ENCODE measurements at regions not wholly inside any gene's neighbourhood (a gene's known extent, or its start where the extent isn't known, plus 50 kb on each side); places are given as distances from the start of the nearest gene placed in this dataset.

GRCh38 chr14:106185837-106186233, 659.5 kb downstream of the TMEM121 start:
- ChIA-PET CTCF (ENCODE audit: partially characterized antibody) (no interaction called here), POLR2A (ENCODE audit: partially characterized antibody) (no interaction called here)
- Histone ChIP-seq H3K4ac (replicated peaks; ENCODE audit: insufficient read length, low read depth, low read length) (no peak overlapping the region), H2BK20ac (ENCODE audit: low read length) (no peak overlapping the region), H3K9ac (replicated peaks in 1 of 4; ENCODE audit: extremely low read depth in 1 of 4, low read depth in 3 of 4, low read length in 3 of 4) (no peak overlapping the region), H2BK120ac (replicated peaks; ENCODE audit: low read depth, low read length) (no peak overlapping the region), H3K56ac (replicated peaks; ENCODE audit: insufficient read length, low read depth, low read length) (no peak overlapping the region), H2AK5ac (ENCODE audit: low read depth, low read length) (no peak overlapping the region), H4K20me1 (replicated peaks in 1 of 2; ENCODE audit: control insufficient read depth in 1 of 2, insufficient read depth in 2 of 2, low read length in 2 of 2) (no peaks in the 10 kb centered on the region), H2BK12ac (ENCODE audit: low read depth, low read length) (no peak overlapping the region), H3K14ac (ENCODE audit: insufficient read length) (no peak overlapping the region), H3K18ac (ENCODE audit: extremely low read depth, low read length) (no peak overlapping the region), H3K4me3 (ENCODE audit: extremely low read depth in 1 of 4, insufficient read depth in 2 of 4, low read depth in 3 of 4, low read length in 4 of 4) (no peak overlapping the region), H3K23me2 (ENCODE audit: low read depth, low read length) (no peaks in the 10 kb centered on the region), H3K79me1 (ENCODE audit: low read depth, low read length) (no peaks in the 10 kb centered on the region), H3K9me3 (ENCODE audit: insufficient read depth in 2 of 2, low read depth in 1 of 2, low read length in 1 of 2) (peaks cover 47 to 71% of the 10 kb centered on the region in 2 experiments), H4K91ac (replicated peaks; ENCODE audit: insufficient read length, low read length) (no peak overlapping the region), H3K23ac (ENCODE audit: insufficient read length) (no peak overlapping the region), H3K36me3 (ENCODE audit: control insufficient read depth in 2 of 4, insufficient read depth in 4 of 4, low read length in 3 of 4) (no peaks in the 10 kb centered on the region; a peak in 1 of 8 replicates), H2BK5ac (ENCODE audit: low read depth, low read length) (no peak overlapping the region), H3K27ac (ENCODE audit: low read depth, low read length) (no peak overlapping the region), H3K79me2 (ENCODE audit: control insufficient read depth in 1 of 2, insufficient read depth in 2 of 2, low read length in 2 of 2) (no peaks in the 10 kb centered on the region), H3K4me1 (replicated peaks in 1 of 4; ENCODE audit: control insufficient read depth in 3 of 4, insufficient read depth in 4 of 4, low read length in 3 of 4) (no peaks in the 10 kb centered on the region), H3K27me3 (replicated peaks in 1 of 4; ENCODE audit: control insufficient read depth in 3 of 4, extremely low read depth in 1 of 4, insufficient read depth in 3 of 4, low read length in 3 of 4) (no peaks in the 10 kb centered on the region), H2BK15ac (ENCODE audit: low read length) (no peak overlapping the region), H3K4me2 (ENCODE audit: insufficient read depth in 1 of 2, low read depth in 2 of 2, low read length in 2 of 2) (no peak overlapping the region), H2AFZ (ENCODE audit: low read length) (no peak overlapping the region), H4K8ac (ENCODE audit: extremely low read depth, insufficient read depth, low read length) (no peak overlapping the region), H4K5ac (ENCODE audit: insufficient read length, low read depth, low read length) (no peak overlapping the region)
- WGBS, 2 experiments (ENCODE audit: extremely low coverage in 1 of 2, insufficient coverage in 1 of 2, insufficient read length in 1 of 2, insufficient replicate concordance in 2 of 2, low coverage in 1 of 2, low lambda C conversion rate in 2 of 2, missing lambda C conversion rate in 1 of 2), result 61% methylated on average over 4 of the region's 4 CpGs; no CpG with 5 or more reads in 1 of the 2 experiments
- FAIRE-seq (no peak), DNase-seq (ENCODE audit: low read depth in 1 of 2, low spot score in 2 of 2) (no peak)
- TF ChIP-seq SRF (IDR thresholded peaks at IDR 0.05; ENCODE audit: low read depth, low read length), result no peak
- no peak for TF ChIP-seq POLR2AphosphoS5 (IDR thresholded peaks at IDR 0.05; ENCODE audit: low read depth, low read length)
- no peak for TF ChIP-seq MAX (IDR thresholded peaks at IDR 0.05)
- TF ChIP-seq HDAC6 (IDR thresholded peaks at IDR 0.05; ENCODE audit: low read depth, low read length), result no peak
- TF ChIP-seq ASH2L (IDR thresholded peaks at IDR 0.05; ENCODE audit: low read length), result no peak
- no peak for TF ChIP-seq CREB1 (IDR thresholded peaks at IDR 0.05)
- TF ChIP-seq EGR1 (IDR thresholded peaks at IDR 0.05; ENCODE audit: borderline replicate concordance, low read depth, low read length), result no peak
- TF ChIP-seq BCL11A (IDR thresholded peaks at IDR 0.05; ENCODE audit: low read depth in 2 of 2, low read length in 2 of 2), result no peak
- TF ChIP-seq NRF1 (IDR thresholded peaks at IDR 0.05; ENCODE audit: low read depth, low read length), result no peak
- TF ChIP-seq RBBP5 (IDR thresholded peaks at IDR 0.05; ENCODE audit: borderline replicate concordance, low read depth, low read length), result no peak
- no peak for TF ChIP-seq JUN (IDR thresholded peaks at IDR 0.05; ENCODE audit: low read depth, low read length)
- TF ChIP-seq ATF3 (IDR thresholded peaks at IDR 0.05; ENCODE audit: insufficient read depth, low read depth, low read length), result no peak
- TF ChIP-seq E2F6 (IDR thresholded peaks at IDR 0.05), result no peak
- TF ChIP-seq SIRT6 (IDR thresholded peaks at IDR 0.05; ENCODE audit: low read length), result no peak
- no peak for TF ChIP-seq RFX5 (IDR thresholded peaks at IDR 0.05; ENCODE audit: borderline replicate concordance, low read depth, low read length)

Measured in H1 (cell line).